PFSK-1 (cell line): ENCODE measurements at regions not wholly inside any gene's neighbourhood (a gene's known extent, or its start where the extent isn't known, plus 50 kb on each side); places are given as distances from the start of the nearest gene placed in this dataset.

Source experiments
- FOXP2 ChIP-seq: optimal IDR thresholded peaks from 2 replicates; pipeline ENCODE3; 2011; ENCODE audit warnings: borderline replicate concordance, control low read depth, inconsistent platforms; ENCODE audit not compliant: insufficient read depth; ENCODE audit errors: extremely low read length, extremely low read depth
- POLR2AphosphoS5 ChIP-seq: IDR thresholded peaks from 2 replicates; pipeline ENCODE4 v1.6.1; 2012; ENCODE audit warnings: low read depth, mild to moderate bottlenecking, control low read depth, low read length, moderate library complexity
- REST ChIP-seq, 2 experiments: IDR thresholded peaks; 2 replicates each; pipeline versions ENCODE4 v1.6.1 to v1.8.0; 2011 to 2012; ENCODE audit warnings: low read depth in 2 of 2, low read length in 2 of 2, control low read depth in 1 of 2, inconsistent platforms in 1 of 2, mild to moderate bottlenecking in 1 of 2, moderate library complexity in 1 of 2; ENCODE audit not compliant: insufficient read depth in 1 of 2
- SIN3A ChIP-seq: IDR thresholded peaks from 2 replicates; pipeline ENCODE4 v1.6.1; 2012; ENCODE audit warnings: mild to moderate bottlenecking, low read length, moderate library complexity, borderline replicate concordance; ENCODE audit not compliant: insufficient read depth
- TAF1 ChIP-seq: IDR thresholded peaks from 2 replicates; pipeline ENCODE4 v1.6.1; 2012; ENCODE audit warnings: low read length, control low read depth, borderline replicate concordance; ENCODE audit not compliant: insufficient read depth

GRCh38 chr12:92411687-92412086 is 266.0 kb upstream of the BTG1 start:
- no peak for TF ChIP-seq SIN3A
- no peak for TF ChIP-seq POLR2AphosphoS5
- no peak for TF ChIP-seq REST (IDR thresholded peaks at IDR 0.05; ENCODE audit: insufficient read depth in 1 of 2, low read depth in 2 of 2, low read length in 2 of 2)
- TF ChIP-seq FOXP2, result no peak
- no peak for TF ChIP-seq TAF1

- TF ChIP-seq TAF1 (no peak), POLR2AphosphoS5 (no peak), SIN3A (no peak)
Observed at GRCh38 chr12:92408072-92408900, 262.6 kb upstream of the BTG1 start.

GRCh38 chr12:92404921-92405320 is 259.3 kb upstream of the BTG1 start:
- TF ChIP-seq TAF1 (no peak), FOXP2 (no peak), POLR2AphosphoS5 (no peak), SIN3A (no peak), REST (IDR thresholded peaks at IDR 0.05; ENCODE audit: insufficient read depth in 1 of 2, low read depth in 2 of 2, low read length in 2 of 2) (no peak)

- TF ChIP-seq FOXP2 (no peak), REST (IDR thresholded peaks at IDR 0.05; ENCODE audit: insufficient read depth in 1 of 2, low read depth in 2 of 2, low read length in 2 of 2) (no peak), SIN3A (no peak), POLR2AphosphoS5 (no peak)
Observed at GRCh38 chr12:92404259-92404894, 258.7 kb upstream of the BTG1 start.

- TF ChIP-seq FOXP2, result no peak
Observed at GRCh38 chr12:92403210-92404175, 257.8 kb upstream of the BTG1 start.

GRCh38 chr12:92402415-92402814 is 256.8 kb upstream of the BTG1 start:
- no peak for TF ChIP-seq SIN3A
